HEK293T (cell line): ENCODE measurements at regions not wholly inside any gene's neighbourhood (a gene's known extent, or its start where the extent isn't known, plus 50 kb on each side); places are given as distances from the start of the nearest gene placed in this dataset.

ENCODE experiments used
- CTCF ChIA-PET: fragments of 350-600 bp; formaldehyde crosslinking; extraction: SDS; loops from one replicate; lab custom pipeline; 2021; ENCODE audit warnings: antibody characterized with exemption, inconsistent platforms; lab: Yijun Ruan, JAX
- POLR2A ChIA-PET: fragments of 350-600 bp; formaldehyde crosslinking; extraction: SDS; loops from one replicate; lab custom pipeline; 2020; ENCODE audit warnings: antibody characterized with exemption, inconsistent platforms; lab: Yijun Ruan, JAX
- DNase-seq: peaks from one replicate; pipeline ENCODE4 v3.0.0; 2012; ENCODE audit warnings: mixed read lengths; ENCODE audit errors: extremely low spot score
- ARNT ChIP-seq: fragments of 450-650 bp; IDR thresholded peaks from 2 replicates; pipeline ENCODE4 v1.6.1; 2017; ENCODE audit warnings: mild to moderate bottlenecking
- BHLHE40 ChIP-seq: fragments of 450-650 bp; IDR thresholded peaks from 2 replicates; pipeline ENCODE4 v1.6.1; 2016; ENCODE audit warnings: mild to moderate bottlenecking, moderate library complexity, borderline replicate concordance
- CTBP1 ChIP-seq: fragments of 450-650 bp; IDR thresholded peaks from 2 replicates; pipeline ENCODE4 v1.6.1; 2016; ENCODE audit warnings: borderline replicate concordance
- ELF4 ChIP-seq: fragments of 450-650 bp; IDR thresholded peaks from 2 replicates; pipeline ENCODE4 v1.6.1; 2017; ENCODE audit warnings: antibody characterized with exemption
- FOXA1 ChIP-seq: fragments of 450-650 bp; IDR thresholded peaks from 2 replicates; pipeline ENCODE4 v1.6.1; 2016; ENCODE audit warnings: mild to moderate bottlenecking
- FOXK2 ChIP-seq: fragments of 450-650 bp; IDR thresholded peaks from 2 replicates; pipeline ENCODE4 v1.6.1; 2016; ENCODE audit warnings: mild to moderate bottlenecking
- FOXM1 ChIP-seq: fragments of 450-650 bp; IDR thresholded peaks from 2 replicates; pipeline ENCODE4 v1.6.1; 2017; ENCODE audit warnings: mild to moderate bottlenecking, borderline replicate concordance
- HDGF ChIP-seq: fragments of 450-650 bp; IDR thresholded peaks from 2 replicates; pipeline ENCODE4 v1.6.1; 2017; ENCODE audit warnings: antibody characterized with exemption, borderline replicate concordance
- L3MBTL2 ChIP-seq: fragments of 450-650 bp; conservative IDR thresholded peaks from 2 replicates; pipeline ENCODE4 v1.6.1; 2016; ENCODE audit warnings: mild to moderate bottlenecking
- LEF1 ChIP-seq: fragments of 450-650 bp; IDR thresholded peaks from 2 replicates; pipeline ENCODE4 v1.6.1; 2017; ENCODE audit warnings: mild to moderate bottlenecking, borderline replicate concordance
- NFRKB ChIP-seq: fragments of 450-650 bp; IDR thresholded peaks from 2 replicates; pipeline ENCODE4 v1.6.1; 2016; ENCODE audit warnings: mild to moderate bottlenecking, moderate library complexity
- SP1 ChIP-seq: fragments of 450-650 bp; IDR thresholded peaks from 2 replicates; pipeline ENCODE4 v1.6.1; 2017
- SUZ12 ChIP-seq: fragments of 450-650 bp; IDR thresholded peaks from 2 replicates; pipeline ENCODE4 v1.6.1; 2016; ENCODE audit warnings: mild to moderate bottlenecking
- TARDBP ChIP-seq: fragments of 450-650 bp; IDR thresholded peaks from 2 replicates; pipeline ENCODE4 v1.6.1; 2016
- ZNF384 ChIP-seq: fragments of 450-650 bp; IDR thresholded peaks from 2 replicates; pipeline ENCODE4 v1.6.1; 2016
- TF ChIP-seq, protein P1 (sequence below): fragments of 450-650 bp; IDR thresholded peaks from 2 replicates; pipeline ENCODE4 v1.6.1; 2016

DNA sequence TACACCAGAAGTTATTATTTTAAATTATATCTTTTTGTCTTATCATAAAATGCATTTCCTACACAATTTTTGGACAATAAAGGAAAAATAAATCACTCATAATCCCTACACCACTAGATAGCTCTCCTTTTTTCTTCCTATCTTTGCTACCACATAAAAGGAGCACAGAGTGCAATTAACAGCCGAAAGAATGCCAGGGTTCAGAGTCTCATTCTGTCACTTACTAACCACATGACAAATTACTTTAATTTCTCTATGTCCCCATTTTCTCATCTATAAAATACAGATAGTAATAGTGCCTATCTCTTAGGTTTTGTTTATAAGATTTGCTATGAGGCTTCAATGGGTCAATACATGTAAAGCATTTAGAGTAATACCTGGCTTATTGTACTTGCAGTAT lies 158.7 kb upstream of the GRIN3A start:
- ChIA-PET POLR2A (no interaction called here), CTCF (no interaction called here)
- DNase-seq, result no peak
- TF ChIP-seq ZNF384 (no peak), FOXK2 (no peak), BHLHE40 (no peak), ARNT (no peak), SUZ12 (no peak), ELF4 (no peak), FOXM1 (no peak), NFRKB (no peak), TARDBP (no peak), CTBP1 (no peak), SP1 (no peak), L3MBTL2 (no peak), FOXA1 (no peak), LEF1 (no peak), HDGF (no peak)
- TF ChIP-seq, protein P1, sequence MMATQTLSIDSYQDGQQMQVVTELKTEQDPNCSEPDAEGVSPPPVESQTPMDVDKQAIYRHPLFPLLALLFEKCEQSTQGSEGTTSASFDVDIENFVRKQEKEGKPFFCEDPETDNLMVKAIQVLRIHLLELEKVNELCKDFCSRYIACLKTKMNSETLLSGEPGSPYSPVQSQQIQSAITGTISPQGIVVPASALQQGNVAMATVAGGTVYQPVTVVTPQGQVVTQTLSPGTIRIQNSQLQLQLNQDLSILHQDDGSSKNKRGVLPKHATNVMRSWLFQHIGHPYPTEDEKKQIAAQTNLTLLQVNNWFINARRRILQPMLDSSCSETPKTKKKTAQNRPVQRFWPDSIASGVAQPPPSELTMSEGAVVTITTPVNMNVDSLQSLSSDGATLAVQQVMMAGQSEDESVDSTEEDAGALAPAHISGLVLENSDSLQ, result no peak

- no peak for DNase-seq
- POLR2A ChIA-PET, result no interaction called here
- no peak for TF ChIP-seq L3MBTL2
- no peak for TF ChIP-seq ELF4
- no peak for TF ChIP-seq FOXA1
- no peak for TF ChIP-seq FOXM1
- no peak for TF ChIP-seq FOXK2
- TF ChIP-seq ARNT, result no peak
- CTCF ChIA-PET, result no interaction called here
These were observed 155.5 kb upstream of the GRIN3A start for GRCh38 chr9:101893661-101894646.

GRCh38 chr9:101881508-101881907 lies 143.1 kb upstream of the GRIN3A start:
- no peak for DNase-seq
- ChIA-PET POLR2A (no interaction called here), CTCF (no interaction called here)
- no peak for TF ChIP-seq ELF4
- TF ChIP-seq SP1, result no peak
- no peak for TF ChIP-seq TARDBP
- TF ChIP-seq FOXA1, result no peak
- TF ChIP-seq BHLHE40, result no peak
- TF ChIP-seq HDGF, result no peak
- TF ChIP-seq, protein P1, result no peak
- TF ChIP-seq ARNT, result no peak
- no peak for TF ChIP-seq FOXM1
- no peak for TF ChIP-seq NFRKB
- TF ChIP-seq L3MBTL2, result no peak
- no peak for TF ChIP-seq FOXK2

DNA sequence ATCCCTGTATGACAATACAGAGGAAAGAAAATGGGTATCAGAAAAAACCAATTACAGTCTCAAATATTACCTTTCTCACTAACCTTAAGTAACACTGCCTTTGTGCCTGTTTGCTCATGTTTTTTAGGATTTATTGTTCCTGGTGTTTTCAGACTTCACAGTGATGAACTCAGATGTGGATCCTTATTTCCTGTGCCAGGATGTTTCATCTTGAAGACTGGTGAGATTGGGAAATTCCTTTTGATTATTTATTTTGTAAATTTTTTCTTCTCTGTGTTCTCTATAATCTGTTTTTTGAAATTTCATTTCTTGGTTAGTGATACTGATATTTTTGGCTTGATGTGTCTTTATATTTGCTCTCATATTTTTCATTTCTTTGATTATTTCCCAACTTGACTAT lies 142.4 kb upstream of the GRIN3A start:
- ChIA-PET CTCF (no interaction called here), POLR2A (no interaction called here)
- TF ChIP-seq ARNT, result no peak
- no peak for TF ChIP-seq SP1
- TF ChIP-seq, protein P1, result no peak
- TF ChIP-seq ZNF384, result no peak
- DNase-seq, result no peak

GRCh38 chr9:101878734-101879133 lies 140.3 kb upstream of the GRIN3A start:
- ChIA-PET POLR2A (no interaction called here), CTCF (no interaction called here)
- TF ChIP-seq ELF4 (no peak), HDGF (no peak), ZNF384 (no peak), L3MBTL2 (no peak), SUZ12 (no peak), FOXK2 (no peak), LEF1 (no peak), ARNT (no peak), SP1 (no peak), FOXA1 (no peak), TARDBP (no peak), NFRKB (no peak), FOXM1 (no peak), BHLHE40 (no peak), CTBP1 (no peak)
- TF ChIP-seq, protein P1, result no peak
- DNase-seq, result no peak
